SIG-M5 (cell line): ENCODE measurements at regions not wholly inside any gene's neighbourhood (a gene's known extent, or its start where the extent isn't known, plus 50 kb on each side); places are given as distances from the start of the nearest gene placed in this dataset.

Source experiments
- DNase-seq: peaks from one replicate; lab custom pipeline; 2025; lab: John Stamatoyannopoulos, UW

GRCh38 chr18:71503222-71503621 is 1040.9 kb downstream of the CBLN2 start:
- no peak for DNase-seq

GRCh38 chr18:71485611-71486010 is 1058.5 kb downstream of the CBLN2 start:
- DNase-seq = no peak

GRCh38 chr18:71471963-71472725 is 1072.0 kb downstream of the CBLN2 start:
- DNase-seq = no peak

- DNase-seq = no peak
Observed at GRCh38 chr18:71456206-71456605, 1087.9 kb downstream of the CBLN2 start.

GRCh38 chr18:71450257-71450656 is 1093.9 kb downstream of the CBLN2 start:
- DNase-seq = no peak

- no peak for DNase-seq
Observed at GRCh38 chr18:71443706-71444480, 1100.2 kb downstream of the CBLN2 start.

- no peak for DNase-seq
Observed at GRCh38 chr18:71442731-71443141, 1101.4 kb downstream of the CBLN2 start.

- no peak for DNase-seq
Observed at GRCh38 chr18:71441156-71441555, 1103.0 kb downstream of the CBLN2 start.

- DNase-seq = no peak
Observed at GRCh38 chr18:71437511-71437910, 1106.6 kb downstream of the CBLN2 start.

- DNase-seq = no peak
Observed at GRCh38 chr18:71433373-71433772, 1110.8 kb downstream of the CBLN2 start.

- DNase-seq = no peak
Observed at GRCh38 chr18:71431689-71432088, 1112.5 kb downstream of the CBLN2 start.

GRCh38 chr18:71431171-71431570 is 1113.0 kb downstream of the CBLN2 start:
- DNase-seq = no peak

GRCh38 chr18:71426441-71426840 is 1117.7 kb downstream of the CBLN2 start:
- DNase-seq = no peak

- no peak for DNase-seq
Observed at GRCh38 chr18:71405169-71405809, 1116.4 kb downstream of the SOCS6 start.

- DNase-seq = no peak
Observed at GRCh38 chr18:71403501-71403900, 1114.7 kb downstream of the SOCS6 start.

- DNase-seq = no peak
Observed at GRCh38 chr18:71398531-71398930, 1109.7 kb downstream of the SOCS6 start.

GRCh38 chr18:71388148-71388547 is 1099.3 kb downstream of the SOCS6 start:
- no peak for DNase-seq

- no peak for DNase-seq
Observed at GRCh38 chr18:71374294-71375000, 1085.6 kb downstream of the SOCS6 start.

GRCh38 chr18:71371951-71372605 is 1083.2 kb downstream of the SOCS6 start:
- DNase-seq = no peak

- no peak for DNase-seq
Observed at GRCh38 chr18:71370671-71371445, 1082.0 kb downstream of the SOCS6 start.

GRCh38 chr18:71370095-71370494 is 1081.2 kb downstream of the SOCS6 start:
- DNase-seq = no peak
